ENCODE measurements at regions not wholly inside any gene's neighbourhood (a gene's known extent, or its start where the extent isn't known, plus 50 kb on each side); places are given as distances from the start of the nearest gene placed in this dataset.

DNA sequence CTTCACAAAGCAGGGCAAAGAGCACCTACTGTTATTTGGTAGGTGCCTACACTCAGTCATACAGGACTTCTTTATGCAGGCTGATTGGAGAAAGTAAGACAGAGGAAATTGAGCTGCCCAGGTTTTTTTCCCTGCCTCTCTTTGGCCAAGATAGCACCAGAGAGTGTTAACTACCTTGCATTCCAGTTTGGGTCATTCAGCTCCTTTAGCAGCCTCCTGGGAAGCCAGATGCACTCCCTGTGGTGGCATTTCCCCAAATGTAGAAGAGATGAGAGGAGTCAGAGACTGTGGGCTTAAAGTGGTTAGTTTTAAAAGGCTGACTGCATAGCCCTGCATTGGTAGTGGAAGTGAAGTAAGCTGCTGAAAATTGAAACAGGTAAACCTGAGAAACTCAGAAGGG, 358.4 kb downstream of the BCKDHB start (continued):
- no peak for TF ChIP-seq HDAC2 (IDR thresholded peaks at IDR 0.05)

GRCh38 chr6:80463197-80463596, 356.7 kb downstream of the BCKDHB start:
- ChIA-PET SMC1A (ENCODE audit: uncharacterized antibody, unreplicated experiment) (interaction anchor here (0.6 to 1.8 kb wide), 3 partner anchors 9 to 250 kb away, joined by 3 to 8 read pairs (median 5); no protein-coding TSS in a partner anchor), RAD21 (ENCODE audit: unreplicated experiment) (no interaction called here), CTCF (interaction anchor here (2.2 kb wide), 1 partner anchor 12 kb away, joined by 7 read pairs; no protein-coding TSS in a partner anchor), POLR2A (no interaction called here)
- Histone ChIP-seq H3K4me3 (no peak overlapping the region), H3K4me2 (ENCODE audit: control insufficient read depth, insufficient read depth) (no peak overlapping the region), H3K27me3 (replicated peaks in 1 of 2; ENCODE audit: control insufficient read depth in 2 of 2, insufficient read depth in 2 of 2, low read length in 1 of 2) (no peaks in the 10 kb centered on the region), H4K20me1 (ENCODE audit: control insufficient read depth, insufficient read depth) (no peaks in the 10 kb centered on the region), H3K27ac (ENCODE audit: control insufficient read depth, insufficient read depth) (no peak overlapping the region), H2AFZ (ENCODE audit: control insufficient read depth, low read depth, low read length) (no peak overlapping the region), H3K9ac (ENCODE audit: control insufficient read depth, insufficient read depth, low read length) (no peak overlapping the region), H3K36me3 (ENCODE audit: control insufficient read depth in 2 of 2, insufficient read depth in 2 of 2, low read length in 1 of 2) (no peaks in the 10 kb centered on the region), H3K9me3 (replicated peaks; ENCODE audit: control insufficient read depth, insufficient read depth, low read length) (no peaks in the 10 kb centered on the region), H3K4me1 (ENCODE audit: control insufficient read depth, insufficient read depth, low read length) (no peaks in the 10 kb centered on the region), H3K79me2 (ENCODE audit: control insufficient read depth, insufficient read depth, low read length) (no peaks in the 10 kb centered on the region)
- intact Hi-C loops (cut with micrococcal nuclease; ENCODE audit: unreplicated experiment) (no loop called here), in situ Hi-C loops (cut with MboI) (no loop called here)
- DNase-seq (ENCODE audit: low read depth, low spot score) = no peak
- no peak for FAIRE-seq
- ATAC-seq = no peak
- no TSS peak for BruUV-seq (replicated peaks)
- TF ChIP-seq, protein P1, sequence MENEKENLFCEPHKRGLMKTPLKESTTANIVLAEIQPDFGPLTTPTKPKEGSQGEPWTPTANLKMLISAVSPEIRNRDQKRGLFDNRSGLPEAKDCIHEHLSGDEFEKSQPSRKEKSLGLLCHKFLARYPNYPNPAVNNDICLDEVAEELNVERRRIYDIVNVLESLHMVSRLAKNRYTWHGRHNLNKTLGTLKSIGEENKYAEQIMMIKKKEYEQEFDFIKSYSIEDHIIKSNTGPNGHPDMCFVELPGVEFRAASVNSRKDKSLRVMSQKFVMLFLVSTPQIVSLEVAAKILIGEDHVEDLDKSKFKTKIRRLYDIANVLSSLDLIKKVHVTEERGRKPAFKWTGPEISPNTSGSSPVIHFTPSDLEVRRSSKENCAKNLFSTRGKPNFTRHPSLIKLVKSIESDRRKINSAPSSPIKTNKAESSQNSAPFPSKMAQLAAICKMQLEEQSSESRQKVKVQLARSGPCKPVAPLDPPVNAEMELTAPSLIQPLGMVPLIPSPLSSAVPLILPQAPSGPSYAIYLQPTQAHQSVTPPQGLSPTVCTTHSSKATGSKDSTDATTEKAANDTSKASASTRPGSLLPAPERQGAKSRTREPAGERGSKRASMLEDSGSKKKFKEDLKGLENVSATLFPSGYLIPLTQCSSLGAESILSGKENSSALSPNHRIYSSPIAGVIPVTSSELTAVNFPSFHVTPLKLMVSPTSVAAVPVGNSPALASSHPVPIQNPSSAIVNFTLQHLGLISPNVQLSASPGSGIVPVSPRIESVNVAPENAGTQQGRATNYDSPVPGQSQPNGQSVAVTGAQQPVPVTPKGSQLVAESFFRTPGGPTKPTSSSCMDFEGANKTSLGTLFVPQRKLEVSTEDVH (IDR thresholded peaks at IDR 0.05; ENCODE audit: low read depth, partially characterized antibody) = no peak
- TF ChIP-seq E4F1 (IDR thresholded peaks at IDR 0.05; ENCODE audit: borderline replicate concordance, partially characterized antibody) (no peak), TARDBP (IDR thresholded peaks at IDR 0.05; ENCODE audit: borderline replicate concordance) (no peak), KLF5 (IDR thresholded peaks at IDR 0.05; ENCODE audit: partially characterized antibody) (no peak), KAT2A (conservative IDR thresholded peaks at IDR 0.05; ENCODE audit: control insufficient read depth, low read depth, low read length) (no peak), RAD51 (IDR thresholded peaks at IDR 0.05) (no peak), NFYA (IDR thresholded peaks at IDR 0.05; ENCODE audit: borderline replicate concordance, low read depth, low read length) (no peak), TCF12 (IDR thresholded peaks at IDR 0.05; ENCODE audit: low read depth, low read length) (no peak), ZNF384 (IDR thresholded peaks at IDR 0.05; ENCODE audit: borderline replicate concordance, low read depth, low read length) (no peak), MYC (IDR thresholded peaks at IDR 0.05; ENCODE audit: insufficient read depth, insufficient read length, insufficient replicate concordance, low read length, severe bottlenecking) (no peak), FOXM1 (IDR thresholded peaks at IDR 0.05; ENCODE audit: low read depth, low read length) (no peak)
- TF ChIP-seq, protein P2, sequence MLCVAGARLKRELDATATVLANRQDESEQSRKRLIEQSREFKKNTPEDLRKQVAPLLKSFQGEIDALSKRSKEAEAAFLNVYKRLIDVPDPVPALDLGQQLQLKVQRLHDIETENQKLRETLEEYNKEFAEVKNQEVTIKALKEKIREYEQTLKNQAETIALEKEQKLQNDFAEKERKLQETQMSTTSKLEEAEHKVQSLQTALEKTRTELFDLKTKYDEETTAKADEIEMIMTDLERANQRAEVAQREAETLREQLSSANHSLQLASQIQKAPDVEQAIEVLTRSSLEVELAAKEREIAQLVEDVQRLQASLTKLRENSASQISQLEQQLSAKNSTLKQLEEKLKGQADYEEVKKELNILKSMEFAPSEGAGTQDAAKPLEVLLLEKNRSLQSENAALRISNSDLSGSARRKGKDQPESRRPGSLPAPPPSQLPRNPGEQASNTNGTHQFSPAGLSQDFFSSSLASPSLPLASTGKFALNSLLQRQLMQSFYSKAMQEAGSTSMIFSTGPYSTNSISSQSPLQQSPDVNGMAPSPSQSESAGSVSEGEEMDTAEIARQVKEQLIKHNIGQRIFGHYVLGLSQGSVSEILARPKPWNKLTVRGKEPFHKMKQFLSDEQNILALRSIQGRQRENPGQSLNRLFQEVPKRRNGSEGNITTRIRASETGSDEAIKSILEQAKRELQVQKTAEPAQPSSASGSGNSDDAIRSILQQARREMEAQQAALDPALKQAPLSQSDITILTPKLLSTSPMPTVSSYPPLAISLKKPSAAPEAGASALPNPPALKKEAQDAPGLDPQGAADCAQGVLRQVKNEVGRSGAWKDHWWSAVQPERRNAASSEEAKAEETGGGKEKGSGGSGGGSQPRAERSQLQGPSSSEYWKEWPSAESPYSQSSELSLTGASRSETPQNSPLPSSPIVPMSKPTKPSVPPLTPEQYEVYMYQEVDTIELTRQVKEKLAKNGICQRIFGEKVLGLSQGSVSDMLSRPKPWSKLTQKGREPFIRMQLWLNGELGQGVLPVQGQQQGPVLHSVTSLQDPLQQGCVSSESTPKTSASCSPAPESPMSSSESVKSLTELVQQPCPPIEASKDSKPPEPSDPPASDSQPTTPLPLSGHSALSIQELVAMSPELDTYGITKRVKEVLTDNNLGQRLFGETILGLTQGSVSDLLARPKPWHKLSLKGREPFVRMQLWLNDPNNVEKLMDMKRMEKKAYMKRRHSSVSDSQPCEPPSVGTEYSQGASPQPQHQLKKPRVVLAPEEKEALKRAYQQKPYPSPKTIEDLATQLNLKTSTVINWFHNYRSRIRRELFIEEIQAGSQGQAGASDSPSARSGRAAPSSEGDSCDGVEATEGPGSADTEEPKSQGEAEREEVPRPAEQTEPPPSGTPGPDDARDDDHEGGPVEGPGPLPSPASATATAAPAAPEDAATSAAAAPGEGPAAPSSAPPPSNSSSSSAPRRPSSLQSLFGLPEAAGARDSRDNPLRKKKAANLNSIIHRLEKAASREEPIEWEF (IDR thresholded peaks at IDR 0.05; ENCODE audit: insufficient replicate concordance, low read depth, low read length) = no peak
